K562 (cell line): ENCODE measurements at regions not wholly inside any gene's neighbourhood (a gene's known extent, or its start where the extent isn't known, plus 50 kb on each side); places are given as distances from the start of the nearest gene placed in this dataset.

ENCODE experiments used
- ATAC-seq: fragments of 200-7000 bp; cut with Tn5 transposase; 3 replicates; pipeline ENCODE4 v1.9.1; 2020; ENCODE audit warnings: moderate library complexity
- BruUV-seq: library from RNA; stranded (reverse); fragments of 400-500 nt; replicated peaks from 2 replicates; lab custom pipeline; 2021; lab: Mats Ljungman, UMichigan
- CTCF ChIA-PET: fragments of 300-600 bp; formaldehyde crosslinking; extraction: SDS; loops from one replicate; lab custom pipeline; 2021; ENCODE audit warnings: low intra/inter-chr PET ratio; lab: Yijun Ruan, JAX
- POLR2A ChIA-PET: fragments of 300-600, 350-650 bp; sonication (Branson Sonifier 250); formaldehyde crosslinking; extraction: SDS; loops from one replicate; lab custom pipeline; 2021; ENCODE audit warnings: antibody characterized with exemption, inconsistent platforms; lab: Yijun Ruan, JAX
- DNase-seq, 4 experiments: peaks; one replicate each; pipeline versions ENCODE4 v3.0.0 to v3.0.0-alpha.2; 2011 to 2018; ENCODE audit warnings: low spot score in 3 of 4, mixed read lengths in 3 of 4; ENCODE audit errors: extremely low read depth in 1 of 4
- FAIRE-seq: peaks from 2 replicates; lab custom pipeline; 2011; peaks lifted over from hg19 to GRCh38; lab: Jason Lieb, UNC
- H2AFZ ChIP-seq: 2 replicates; pipeline ENCODE4 v1.6.0; 2011; ENCODE audit warnings: low read depth, low read length, control low read depth, inconsistent platforms
- H3K27ac ChIP-seq: fragments of 200-600 bp; 3 replicates; pipeline ENCODE4 v1.8.0; 2011; ENCODE audit warnings: low read depth, mild to moderate bottlenecking, control low read depth, inconsistent platforms, low read length, moderate library complexity, mixed read lengths; ENCODE audit errors: extremely low read depth
- H3K27me3 ChIP-seq, 2 experiments: fragments of 300-600 bp in 1 of 2; 2 replicates in 1 of 2; 3 replicates in 1 of 2; pipeline versions ENCODE4 v1.6.0 to v1.8.0; 2011; ENCODE audit warnings: inconsistent platforms in 2 of 2, low read length in 2 of 2, mild to moderate bottlenecking in 1 of 2, mixed read lengths in 1 of 2, moderate library complexity in 1 of 2; ENCODE audit not compliant: control insufficient read depth in 2 of 2, insufficient read depth in 2 of 2
- H3K36me3 ChIP-seq: fragments of 300-600 bp; 3 replicates; pipeline ENCODE4 v1.8.0; 2011; ENCODE audit warnings: mild to moderate bottlenecking, low read length, inconsistent platforms; ENCODE audit not compliant: control insufficient read depth, insufficient read depth
- H3K4me1 ChIP-seq, 2 experiments: fragments of 200-600 bp in 1 of 2; replicated peaks in 1 of 2; 2 replicates in 1 of 2; 3 replicates in 1 of 2; pipeline versions ENCODE4 v1.5.1 to v1.8.0; 2011; ENCODE audit warnings: inconsistent platforms in 2 of 2, low read length in 2 of 2, mild to moderate bottlenecking in 1 of 2, mixed read lengths in 1 of 2, moderate library complexity in 1 of 2; ENCODE audit not compliant: control insufficient read depth in 2 of 2, insufficient read depth in 2 of 2
- H3K4me2 ChIP-seq: 2 replicates; pipeline ENCODE4 v1.6.1; 2011; ENCODE audit warnings: low read length, control low read depth, inconsistent platforms, mixed read lengths; ENCODE audit not compliant: insufficient read depth
- H3K4me3 ChIP-seq: fragments of 200-600 bp; sonication (generic), shearing (Covaris generic); 2 replicates; pipeline ENCODE4 v1.5.1; 2016; ENCODE audit warnings: control low read depth, inconsistent platforms
- H3K79me2 ChIP-seq: fragments of 200-600 bp; 3 replicates; pipeline ENCODE4 v1.8.0; 2011; ENCODE audit warnings: low read length, inconsistent platforms; ENCODE audit not compliant: control insufficient read depth, insufficient read depth
- H3K9ac ChIP-seq, 2 experiments: 2 replicates each; pipeline versions ENCODE4 v1.6.0 to v1.6.1; 2011; ENCODE audit warnings: low read depth in 2 of 2, low read length in 2 of 2, control low read depth in 1 of 2, inconsistent platforms in 1 of 2, mild to moderate bottlenecking in 1 of 2, mixed read lengths in 1 of 2; ENCODE audit not compliant: insufficient read depth in 1 of 2
- H3K9me1 ChIP-seq: one replicate; pipeline ENCODE4 v1.6.0; 2011; ENCODE audit warnings: inconsistent platforms, mild to moderate bottlenecking, low read length, moderate library complexity; ENCODE audit not compliant: control insufficient read depth, insufficient read depth
- H3K9me3 ChIP-seq: replicated peaks from 2 replicates; pipeline ENCODE4 v1.5.1; 2011; ENCODE audit warnings: low read depth, low read length, inconsistent platforms; ENCODE audit not compliant: control insufficient read depth, insufficient read depth
- H4K20me1 ChIP-seq: replicated peaks from 2 replicates; pipeline ENCODE4 v1.6.1; 2011; ENCODE audit warnings: low read length, inconsistent platforms, mixed read lengths; ENCODE audit not compliant: control insufficient read depth, insufficient read depth
- ADNP ChIP-seq: fragments of 200-800 bp; sonication (Bioruptor generic); IDR thresholded peaks from 2 replicates; pipeline ENCODE4 v1.6.1; 2016; ENCODE audit warnings: missing genetic modification characterization, missing compliant biosample characterization
- CREB3L1 ChIP-seq: fragments of 450-650 bp; IDR thresholded peaks from 2 replicates; pipeline ENCODE4 v1.6.1; 2014; ENCODE audit warnings: low read depth, mild to moderate bottlenecking, moderate library complexity, borderline replicate concordance
- POLR2B ChIP-seq: fragments of 450-650 bp; IDR thresholded peaks from 2 replicates; pipeline ENCODE4 v1.6.1; 2018; ENCODE audit warnings: low read depth; ENCODE audit not compliant: partially characterized antibody
- RAD21 ChIP-seq, 2 experiments: fragments of 250-450 bp in 1 of 2; fragments of 450-650 bp in 1 of 2; sonication (Bioruptor Pico) in 1 of 2; formaldehyde crosslinking in 1 of 2; IDR thresholded peaks in 1 of 2; conservative IDR thresholded peaks in 1 of 2; 2 replicates each; pipeline versions ENCODE4 v1.4.0 to v1.8.0; 2020 to 2022; ENCODE audit warnings: mild to moderate bottlenecking in 2 of 2, moderate library complexity in 1 of 2
- THAP7 ChIP-seq: fragments of 250-450 bp; sonication (Bioruptor Pico); IDR thresholded peaks from 2 replicates; pipeline ENCODE4 v1.5.0; 2021
- YY1 ChIP-seq, 3 experiments: IDR thresholded peaks; 2 replicates each; pipeline ENCODE4 v1.6.1; 2011; ENCODE audit warnings: low read length in 2 of 3, mild to moderate bottlenecking in 2 of 3, moderate library complexity in 2 of 3, borderline replicate concordance in 1 of 3, control low read depth in 1 of 3, low read depth in 1 of 3; ENCODE audit not compliant: insufficient read depth in 3 of 3, insufficient replicate concordance in 2 of 3, control insufficient read depth in 1 of 3, insufficient read length in 1 of 3; ENCODE audit errors: extremely low read depth in 1 of 3
- ZNF277 ChIP-seq: fragments of 250-450 bp; sonication (Bioruptor Pico); IDR thresholded peaks from 2 replicates; pipeline ENCODE4 v1.8.0; 2022; ENCODE audit warnings: inconsistent platforms, mild to moderate bottlenecking, moderate library complexity, borderline replicate concordance
- ZNF583 ChIP-seq: fragments of 250-450 bp; sonication (Bioruptor Pico); IDR thresholded peaks from 2 replicates; pipeline ENCODE4 v1.4.0; 2020
- WGBS: fragments of 100-300 bp; shearing (Covaris generic); methylation state at CpG from one replicate; pipeline ENCODE4 v1.1.6; 2016; ENCODE audit warnings: low coverage, mixed read lengths; ENCODE audit not compliant: insufficient coverage; ENCODE audit errors: missing lambda C conversion rate; 5-methylcytosine and 5-hydroxymethylcytosine counted together
- in situ Hi-C: fragments of 300-500 bp; cut with MboI; formaldehyde crosslinking; loops from 4 replicates; pipeline ENCODE4 v1.15.0; 2018; ENCODE audit warnings: inconsistent platforms, mixed read lengths
- intact Hi-C: fragments of 100-400 bp; cut with micrococcal nuclease; formaldehyde crosslinking; loops from 2 replicates; pipeline ENCODE4 v1.14.2; 2022

- no peaks in the 10 kb centered on the region for H3K9me1 ChIP-seq
- ATAC-seq (no peak), DNase-seq (no peak), FAIRE-seq (no peak)
- H4K20me1 ChIP-seq = no peaks in the 10 kb centered on the region
- H3K9me3 ChIP-seq = no peaks in the 10 kb centered on the region
- H3K4me1 ChIP-seq = no peaks in the 10 kb centered on the region
- WGBS = 0% methylated on average over 2 of the region's 2 CpGs
- H3K9ac ChIP-seq = no peak overlapping the region
- H3K79me2 ChIP-seq = no peaks in the 10 kb centered on the region
- in situ Hi-C loops = no loop called here
- no peak overlapping the region for H3K27ac ChIP-seq
- H2AFZ ChIP-seq = no peak overlapping the region
- POLR2A ChIA-PET = no interaction called here
- no TSS peak for BruUV-seq
- H3K27me3 ChIP-seq = no peaks in the 10 kb centered on the region
- CTCF ChIA-PET = no interaction called here
- no peak for TF ChIP-seq CREB3L1
- TF ChIP-seq RAD21 (CRISPR knock-in tag; conservative IDR thresholded peaks at IDR 0.05 in 1 of 2, IDR thresholded peaks at IDR 0.05 in 1 of 2) = no peak
- no peak for TF ChIP-seq THAP7 (CRISPR knock-in tag)
- TF ChIP-seq ZNF277 (CRISPR knock-in tag) = no peak
- no peak for TF ChIP-seq YY1 (IDR thresholded peaks at IDR 0.05; ENCODE audit: borderline replicate concordance in 1 of 3, control insufficient read depth in 1 of 3, extremely low read depth in 1 of 3, insufficient read depth in 3 of 3, insufficient read length in 1 of 3, insufficient replicate concordance in 2 of 3, low read depth in 1 of 3, low read length in 2 of 3)
- TF ChIP-seq POLR2B = no peak
- no peak for TF ChIP-seq ZNF583 (CRISPR knock-in tag)
- TF ChIP-seq ADNP = no peak
- no peaks in the 10 kb centered on the region for H3K36me3 ChIP-seq
- H3K4me3 ChIP-seq = no peak overlapping the region
- intact Hi-C loops = no loop called here
- H3K4me2 ChIP-seq = no peak overlapping the region
Measured at GRCh38 chr5:161138751-161139455, 286.9 kb upstream of the ATP10B start.
